HCT116 (cell line): ENCODE measurements at regions not wholly inside any gene's neighbourhood (a gene's known extent, or its start where the extent isn't known, plus 50 kb on each side); places are given as distances from the start of the nearest gene placed in this dataset.

Experiments used
- CBX3 ChIP-seq: IDR thresholded peaks from 2 replicates; pipeline ENCODE4 v1.6.1; 2012; ENCODE audit warnings: low read depth
- CTCF ChIP-seq, 3 experiments: fragments of 200-600 bp in 1 of 3; sonication (generic) in 1 of 3; IDR thresholded peaks in 2 of 3; conservative IDR thresholded peaks in 1 of 3; 2 replicates each; pipeline ENCODE4 v1.5.1; 2012 to 2017; ENCODE audit warnings: low read depth in 2 of 3, low read length in 2 of 3, antibody characterized with exemption in 1 of 3, borderline replicate concordance in 1 of 3, control low read depth in 1 of 3, mild to moderate bottlenecking in 1 of 3, mixed read lengths in 1 of 3, mixed run types in 1 of 3, moderate library complexity in 1 of 3; ENCODE audit not compliant: insufficient read depth in 1 of 3
- EZH2 ChIP-seq: fragments of 200-600 bp; sonication (generic); IDR thresholded peaks from 2 replicates; pipeline ENCODE4 v1.6.1; 2017; ENCODE audit warnings: antibody characterized with exemption, mixed run types
- POLR2A ChIP-seq: IDR thresholded peaks from 2 replicates; pipeline ENCODE4 v1.7.0; 2011; ENCODE audit warnings: borderline replicate concordance; ENCODE audit not compliant: insufficient read depth, insufficient read length; ENCODE audit errors: extremely low read depth
- POLR2AphosphoS5 ChIP-seq: IDR thresholded peaks from 2 replicates; pipeline ENCODE4 v1.6.1; 2011; ENCODE audit warnings: mild to moderate bottlenecking, low read depth, low read length, moderate library complexity
- RAD21 ChIP-seq: IDR thresholded peaks from 2 replicates; pipeline ENCODE4 v1.6.1; 2012; ENCODE audit warnings: low read depth, mild to moderate bottlenecking
- REST ChIP-seq: IDR thresholded peaks from 2 replicates; pipeline ENCODE4 v1.6.1; 2012; ENCODE audit warnings: low read depth
- SP1 ChIP-seq: IDR thresholded peaks from 2 replicates; pipeline ENCODE4 v1.6.1; 2012; ENCODE audit warnings: low read depth
- ZBTB33 ChIP-seq: IDR thresholded peaks from 2 replicates; pipeline ENCODE4 v1.6.1; 2011; ENCODE audit warnings: mild to moderate bottlenecking, low read length, moderate library complexity; ENCODE audit not compliant: insufficient replicate concordance; ENCODE audit errors: extremely low read depth

GRCh38 chr9:106531491-106531890, 331.5 kb upstream of the ZNF462 start:
- no peak for TF ChIP-seq ZBTB33
- TF ChIP-seq POLR2AphosphoS5 = no peak
- no peak for TF ChIP-seq CTCF (IDR thresholded peaks at IDR 0.05 in 2 of 3, conservative IDR thresholded peaks at IDR 0.05 in 1 of 3; ENCODE audit: borderline replicate concordance in 1 of 3, insufficient read depth in 1 of 3, low read depth in 2 of 3, low read length in 2 of 3)
- TF ChIP-seq RAD21 = no peak
- no peak for TF ChIP-seq EZH2
- no peak for TF ChIP-seq CBX3
- no peak for TF ChIP-seq REST
- TF ChIP-seq POLR2A = no peak
- no peak for TF ChIP-seq SP1
